ENCODE measurements at regions not wholly inside any gene's neighbourhood (a gene's known extent, or its start where the extent isn't known, plus 50 kb on each side); places are given as distances from the start of the nearest gene placed in this dataset.
"Not testable (repeated sequence)": the region's sequence is repeated elsewhere in the genome, so short reads cannot be mapped to it uniquely, and the experiment has no call there.

GRCh38 chr9:1535599-1535998 lies 479.5 kb upstream of the SMARCA2 start:
- Mint-ChIP-seq H3K4me3 (no peak overlapping the region), H3K27ac (no peak overlapping the region), H3K9me3 (peaks cover 9% of the 10 kb centered on the region), H3K36me3 (ENCODE audit: low read depth) (no peaks in the 10 kb centered on the region), H3K27me3 (no peaks in the 10 kb centered on the region), H3K4me1 (ENCODE audit: low read depth) (no peaks in the 10 kb centered on the region)
- intact Hi-C loops (cut with micrococcal nuclease), result no loop called here

GRCh38 chr9:1536522-1537170 lies 478.5 kb upstream of the SMARCA2 start:
- peaks cover 6% of the 10 kb centered on the region for H3K9me3 Mint-ChIP-seq
- no peaks in the 10 kb centered on the region for H3K4me1 Mint-ChIP-seq (ENCODE audit: low read depth)
- no peaks in the 10 kb centered on the region for H3K36me3 Mint-ChIP-seq (ENCODE audit: low read depth)
- no peaks in the 10 kb centered on the region for H3K27me3 Mint-ChIP-seq
- intact Hi-C loops (cut with micrococcal nuclease), result no loop called here
- H3K27ac Mint-ChIP-seq, result no peak overlapping the region
- no peak overlapping the region for H3K4me3 Mint-ChIP-seq

- no peaks in the 10 kb centered on the region for H3K27me3 Mint-ChIP-seq
- intact Hi-C loops (cut with micrococcal nuclease), result no loop called here
- no peaks in the 10 kb centered on the region for H3K4me1 Mint-ChIP-seq (ENCODE audit: low read depth)
- no peak overlapping the region for H3K4me3 Mint-ChIP-seq
- H3K9me3 Mint-ChIP-seq, result peaks cover 6% of the 10 kb centered on the region
- H3K36me3 Mint-ChIP-seq (ENCODE audit: low read depth), result no peaks in the 10 kb centered on the region
- H3K27ac Mint-ChIP-seq, result no peak overlapping the region
These were observed 476.8 kb upstream of the SMARCA2 start for GRCh38 chr9:1538301-1538700.

GRCh38 chr9:1539216-1539615 lies 475.9 kb upstream of the SMARCA2 start:
- intact Hi-C loops (cut with micrococcal nuclease), result no loop called here
- Mint-ChIP-seq H3K27me3 (no peaks in the 10 kb centered on the region), H3K4me1 (ENCODE audit: low read depth) (no peaks in the 10 kb centered on the region), H3K4me3 (no peak overlapping the region), H3K36me3 (ENCODE audit: low read depth) (no peaks in the 10 kb centered on the region), H3K27ac (no peak overlapping the region), H3K9me3 (peaks cover 2% of the 10 kb centered on the region)

DNA sequence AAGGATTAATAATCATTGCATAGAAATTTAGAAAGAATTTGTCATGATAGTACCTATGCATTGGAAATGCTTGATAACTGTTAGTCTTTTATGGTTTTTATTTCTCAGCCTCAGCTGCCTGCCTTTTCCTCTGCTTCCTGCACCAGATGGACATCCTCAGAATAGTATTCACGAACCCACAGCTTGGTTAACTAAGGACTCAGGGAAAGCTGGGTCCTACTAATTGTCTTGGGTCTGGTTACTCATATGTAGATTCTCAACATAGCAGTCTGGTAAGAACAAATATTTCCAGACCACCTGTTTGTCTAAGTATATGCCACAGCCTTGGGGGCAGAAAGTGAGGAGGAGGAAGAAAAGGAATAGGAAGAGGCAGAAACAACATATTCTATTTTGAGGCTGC lies 464.5 kb upstream of the SMARCA2 start:
- Mint-ChIP-seq H3K4me3 (no peak overlapping the region), H3K9me3 (peaks cover 18% of the 10 kb centered on the region), H3K27ac (no peak overlapping the region), H3K36me3 (ENCODE audit: low read depth) (no peaks in the 10 kb centered on the region), H3K4me1 (ENCODE audit: low read depth) (no peaks in the 10 kb centered on the region), H3K27me3 (no peaks in the 10 kb centered on the region)
- intact Hi-C loops (cut with micrococcal nuclease), result no loop called here

- intact Hi-C loops (cut with micrococcal nuclease), result no loop called here
- no peaks in the 10 kb centered on the region for H3K36me3 Mint-ChIP-seq (ENCODE audit: low read depth)
- H3K4me3 Mint-ChIP-seq, result no peak overlapping the region
- no peaks in the 10 kb centered on the region for H3K4me1 Mint-ChIP-seq (ENCODE audit: low read depth)
- peaks cover 42% of the 10 kb centered on the region for H3K9me3 Mint-ChIP-seq
- no peaks in the 10 kb centered on the region for H3K27me3 Mint-ChIP-seq
- H3K27ac Mint-ChIP-seq, result no peak overlapping the region
These were observed 460.8 kb upstream of the SMARCA2 start for GRCh38 chr9:1554081-1555035.

DNA sequence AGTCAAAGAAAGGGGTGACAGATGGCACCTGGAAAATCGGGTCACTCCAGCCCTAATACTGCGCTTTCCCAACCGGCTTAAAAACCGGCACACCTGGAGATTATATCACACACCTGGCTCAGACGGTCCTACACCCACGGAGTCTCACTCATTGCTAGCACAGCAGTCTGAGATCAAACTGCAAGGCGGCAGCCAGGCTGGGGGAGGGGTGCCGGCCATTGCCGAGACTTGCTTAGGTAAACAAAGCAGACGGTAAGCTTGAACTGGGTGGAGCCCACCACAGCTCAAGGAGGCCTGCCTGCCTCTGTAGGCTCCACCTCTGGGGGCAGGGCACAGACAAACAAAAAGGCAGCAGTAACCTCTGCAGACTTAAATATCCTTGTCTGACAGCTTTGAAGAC lies 456.5 kb upstream of the SMARCA2 start:
- H3K27me3 Mint-ChIP-seq; intact Hi-C loops (cut with micrococcal nuclease); H3K4me1 Mint-ChIP-seq (ENCODE audit: low read depth); H3K36me3 Mint-ChIP-seq (ENCODE audit: low read depth); H3K27ac Mint-ChIP-seq; H3K4me3 Mint-ChIP-seq: not testable (repeated sequence)
- peaks cover 54% of the 10 kb centered on the region for H3K9me3 Mint-ChIP-seq

DNA sequence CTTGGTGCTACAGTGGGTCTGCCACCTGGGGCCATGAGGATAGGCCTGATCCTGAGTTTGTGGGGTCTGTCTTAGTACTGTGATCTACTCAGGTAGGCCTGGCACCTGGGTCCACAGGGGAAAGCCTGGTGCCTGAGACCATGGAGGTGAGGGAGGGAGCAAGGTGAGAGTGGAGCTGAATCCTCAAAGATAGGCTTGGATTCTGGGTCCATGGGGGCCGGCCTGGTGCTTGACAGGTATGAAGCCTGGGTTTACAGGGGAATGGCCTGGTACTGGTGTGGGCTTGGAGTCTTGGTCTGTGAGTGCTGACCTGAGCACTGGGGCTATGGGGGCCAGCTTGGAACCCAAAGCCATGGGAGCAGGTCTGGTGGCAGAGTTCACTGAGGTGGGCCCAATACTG lies 439.2 kb upstream of the SMARCA2 start:
- peaks cover 29% of the 10 kb centered on the region for H3K9me3 Mint-ChIP-seq
- intact Hi-C loops (cut with micrococcal nuclease), result no loop called here
- no peaks in the 10 kb centered on the region for H3K36me3 Mint-ChIP-seq (ENCODE audit: low read depth)
- no peaks in the 10 kb centered on the region for H3K27me3 Mint-ChIP-seq
- H3K4me1 Mint-ChIP-seq (ENCODE audit: low read depth), result no peaks in the 10 kb centered on the region
- H3K4me3 Mint-ChIP-seq, result no peak overlapping the region
- H3K27ac Mint-ChIP-seq, result no peak overlapping the region

DNA sequence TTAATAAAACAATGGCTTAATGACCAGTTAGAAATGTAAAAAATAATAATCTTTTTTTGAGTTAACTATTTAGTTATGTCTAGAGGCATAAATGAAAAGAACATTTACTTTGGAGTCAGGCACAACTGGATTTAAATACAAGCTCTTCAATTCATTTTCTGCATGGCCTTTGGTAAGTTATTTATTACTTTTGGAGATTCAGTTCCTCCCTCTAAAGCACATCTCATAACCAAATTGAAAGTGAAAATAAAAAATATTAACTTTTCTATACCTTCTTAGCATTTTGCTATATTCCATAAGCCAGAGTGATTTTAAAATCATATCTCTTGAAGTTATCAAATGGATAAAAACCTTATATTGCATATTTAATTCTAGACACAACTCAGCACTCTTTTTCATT lies 434.9 kb upstream of the SMARCA2 start:
- H3K4me3 Mint-ChIP-seq, result no peak overlapping the region
- H3K27ac Mint-ChIP-seq, result no peak overlapping the region

GRCh38 chr9:1581926-1582325 lies 433.2 kb upstream of the SMARCA2 start:
- Mint-ChIP-seq H3K36me3 (ENCODE audit: low read depth) (no peaks in the 10 kb centered on the region), H3K27me3 (no peaks in the 10 kb centered on the region), H3K4me1 (ENCODE audit: low read depth) (no peaks in the 10 kb centered on the region), H3K27ac (no peak overlapping the region), H3K9me3 (peaks cover 14% of the 10 kb centered on the region), H3K4me3 (no peak overlapping the region)
- intact Hi-C loops (cut with micrococcal nuclease), result no loop called here

More for the DNA sequence above, 434.9 kb upstream of the SMARCA2 start:
- H3K4me1 Mint-ChIP-seq (ENCODE audit: low read depth), result no peaks in the 10 kb centered on the region
- H3K27me3 Mint-ChIP-seq, result no peaks in the 10 kb centered on the region
- H3K9me3 Mint-ChIP-seq, result peaks cover 22% of the 10 kb centered on the region
- no peaks in the 10 kb centered on the region for H3K36me3 Mint-ChIP-seq (ENCODE audit: low read depth)
- intact Hi-C loops (cut with micrococcal nuclease), result no loop called here

GRCh38 chr9:1591310-1591709 lies 423.8 kb upstream of the SMARCA2 start:
- Mint-ChIP-seq H3K4me1 (ENCODE audit: low read depth) (no peaks in the 10 kb centered on the region), H3K27ac (no peak overlapping the region), H3K36me3 (ENCODE audit: low read depth) (no peaks in the 10 kb centered on the region), H3K27me3 (no peaks in the 10 kb centered on the region), H3K4me3 (no peak overlapping the region), H3K9me3 (peaks cover 27% of the 10 kb centered on the region)
- intact Hi-C loops (cut with micrococcal nuclease), result no loop called here

DNA sequence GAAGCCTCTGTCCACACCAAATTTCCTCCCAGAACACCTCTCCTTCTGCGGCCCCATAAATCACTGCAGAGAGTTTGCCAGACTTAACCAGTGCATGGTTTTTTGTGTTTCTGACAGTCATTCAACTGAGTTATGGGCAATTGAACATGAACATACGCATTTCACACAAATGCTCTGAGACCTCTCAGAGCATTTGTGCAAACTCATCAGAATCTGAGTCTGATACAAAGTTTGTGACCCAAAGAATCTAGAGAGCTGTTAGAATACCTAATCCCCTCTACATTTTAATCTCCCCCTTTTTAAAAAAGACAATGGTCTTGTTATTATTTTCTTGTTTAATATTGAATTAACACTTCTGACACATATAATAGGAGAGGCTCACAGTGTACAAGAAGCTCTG lies 416.9 kb upstream of the SMARCA2 start:
- no peaks in the 10 kb centered on the region for H3K9me3 Mint-ChIP-seq
- H3K36me3 Mint-ChIP-seq (ENCODE audit: low read depth), result no peaks in the 10 kb centered on the region
- H3K27ac Mint-ChIP-seq, result no peak overlapping the region
- intact Hi-C loops (cut with micrococcal nuclease), result no loop called here
- H3K4me3 Mint-ChIP-seq, result no peak overlapping the region
- no peaks in the 10 kb centered on the region for H3K4me1 Mint-ChIP-seq (ENCODE audit: low read depth)
- H3K27me3 Mint-ChIP-seq, result no peaks in the 10 kb centered on the region

DNA sequence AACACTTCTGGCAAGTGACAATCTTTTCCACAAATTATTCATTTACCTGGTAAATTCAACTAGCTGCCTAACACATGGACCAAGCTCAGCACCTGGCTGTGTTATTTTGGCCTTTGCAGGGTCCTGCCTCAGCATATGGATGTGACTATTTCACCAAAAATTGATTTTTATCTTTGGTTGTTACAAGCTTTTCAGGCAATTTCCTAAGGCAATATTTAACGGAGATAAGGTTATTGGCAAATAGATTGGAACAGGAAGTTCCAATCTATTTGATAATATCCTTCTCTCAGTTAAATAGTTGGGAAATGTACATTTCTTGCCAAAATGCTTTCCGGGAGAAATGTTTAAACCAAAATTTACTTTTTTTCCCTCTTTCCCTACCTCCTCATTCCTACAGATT lies 415.2 kb upstream of the SMARCA2 start:
- no peak overlapping the region for H3K27ac Mint-ChIP-seq
- H3K4me1 Mint-ChIP-seq (ENCODE audit: low read depth), result no peaks in the 10 kb centered on the region
- no peaks in the 10 kb centered on the region for H3K36me3 Mint-ChIP-seq (ENCODE audit: low read depth)
- H3K4me3 Mint-ChIP-seq, result no peak overlapping the region
- H3K27me3 Mint-ChIP-seq, result no peaks in the 10 kb centered on the region
- intact Hi-C loops (cut with micrococcal nuclease), result no loop called here
- H3K9me3 Mint-ChIP-seq, result no peaks in the 10 kb centered on the region

- no peaks in the 10 kb centered on the region for H3K9me3 Mint-ChIP-seq
- no peaks in the 10 kb centered on the region for H3K4me1 Mint-ChIP-seq (ENCODE audit: low read depth)
- no peaks in the 10 kb centered on the region for H3K27me3 Mint-ChIP-seq
- H3K27ac Mint-ChIP-seq, result no peak overlapping the region
- intact Hi-C loops (cut with micrococcal nuclease), result no loop called here
- H3K36me3 Mint-ChIP-seq (ENCODE audit: low read depth), result no peaks in the 10 kb centered on the region
- H3K4me3 Mint-ChIP-seq, result no peak overlapping the region
These were observed 410.1 kb upstream of the SMARCA2 start for GRCh38 chr9:1604942-1605560.
